Sigmoid colon (tissue), 4 donors: ENCODE measurements at regions not wholly inside any gene's neighbourhood (a gene's known extent, or its start where the extent isn't known, plus 50 kb on each side); places are given as distances from the start of the nearest gene placed in this dataset.

Experiments
- POLR2AphosphoS5 ChIP-seq, 4 donors: sonication (generic); formaldehyde crosslinking; IDR thresholded peaks; one replicate each; pipeline ENCODE4 v1.6.1; 2017; ENCODE audit warnings: antibody characterized with exemption in 4 of 4
- TF ChIP-seq, protein P1 (sequence below), 4 experiments: fragments of 450-650 bp in 3 of 4; fragments of 200-600 bp in 1 of 4; IDR thresholded peaks; one replicate each; pipeline ENCODE4 v1.5.1; 2016 to 2019; ENCODE audit warnings: antibody characterized with exemption in 4 of 4, mild to moderate bottlenecking in 3 of 4, moderate library complexity in 2 of 4

DNA sequence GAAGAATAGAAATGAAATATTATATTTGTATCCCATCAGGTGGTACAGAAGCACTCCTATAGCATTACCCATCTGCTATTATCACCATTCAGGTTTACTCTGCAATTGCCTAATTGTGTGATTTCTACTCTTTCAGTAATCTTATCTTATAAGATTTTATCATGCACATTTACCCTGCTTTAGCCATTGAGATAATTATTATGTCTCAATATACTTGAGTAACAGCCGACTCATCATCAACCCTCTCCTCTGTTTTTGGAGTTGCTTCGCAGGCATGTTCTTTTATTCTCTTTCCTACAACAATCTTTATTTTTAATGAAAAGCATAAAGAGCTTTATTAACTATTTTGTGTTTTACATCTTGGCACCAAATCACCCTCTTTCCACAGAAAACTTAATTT lies 419.9 kb downstream of the LRIG3 start:
- TF ChIP-seq, protein P1, sequence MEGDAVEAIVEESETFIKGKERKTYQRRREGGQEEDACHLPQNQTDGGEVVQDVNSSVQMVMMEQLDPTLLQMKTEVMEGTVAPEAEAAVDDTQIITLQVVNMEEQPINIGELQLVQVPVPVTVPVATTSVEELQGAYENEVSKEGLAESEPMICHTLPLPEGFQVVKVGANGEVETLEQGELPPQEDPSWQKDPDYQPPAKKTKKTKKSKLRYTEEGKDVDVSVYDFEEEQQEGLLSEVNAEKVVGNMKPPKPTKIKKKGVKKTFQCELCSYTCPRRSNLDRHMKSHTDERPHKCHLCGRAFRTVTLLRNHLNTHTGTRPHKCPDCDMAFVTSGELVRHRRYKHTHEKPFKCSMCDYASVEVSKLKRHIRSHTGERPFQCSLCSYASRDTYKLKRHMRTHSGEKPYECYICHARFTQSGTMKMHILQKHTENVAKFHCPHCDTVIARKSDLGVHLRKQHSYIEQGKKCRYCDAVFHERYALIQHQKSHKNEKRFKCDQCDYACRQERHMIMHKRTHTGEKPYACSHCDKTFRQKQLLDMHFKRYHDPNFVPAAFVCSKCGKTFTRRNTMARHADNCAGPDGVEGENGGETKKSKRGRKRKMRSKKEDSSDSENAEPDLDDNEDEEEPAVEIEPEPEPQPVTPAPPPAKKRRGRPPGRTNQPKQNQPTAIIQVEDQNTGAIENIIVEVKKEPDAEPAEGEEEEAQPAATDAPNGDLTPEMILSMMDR (IDR thresholded peaks at IDR 0.05), result no peak
- no peak for TF ChIP-seq POLR2AphosphoS5 (IDR thresholded peaks at IDR 0.05)
